Esophagus squamous epithelium (tissue), 4 donors: ENCODE measurements at regions not wholly inside any gene's neighbourhood (a gene's known extent, or its start where the extent isn't known, plus 50 kb on each side); places are given as distances from the start of the nearest gene placed in this dataset.

Source experiments
- POLR2A ChIP-seq, 4 donors: fragments of 450-650 bp; IDR thresholded peaks; one replicate each; pipeline ENCODE4 v1.6.1; 2017; ENCODE audit warnings: antibody characterized with exemption in 4 of 4, mild to moderate bottlenecking in 4 of 4, moderate library complexity in 3 of 4
- TF ChIP-seq, protein P1 (sequence below), 6 experiments: fragments of 450-650 bp in 4 of 6; fragments of 200-600 bp in 2 of 6; sonication (generic) in 2 of 6; IDR thresholded peaks; one replicate each; pipeline ENCODE4 v1.5.1; 2016 to 2019; ENCODE audit warnings: antibody characterized with exemption in 6 of 6, mild to moderate bottlenecking in 4 of 6, moderate library complexity in 4 of 6

DNA sequence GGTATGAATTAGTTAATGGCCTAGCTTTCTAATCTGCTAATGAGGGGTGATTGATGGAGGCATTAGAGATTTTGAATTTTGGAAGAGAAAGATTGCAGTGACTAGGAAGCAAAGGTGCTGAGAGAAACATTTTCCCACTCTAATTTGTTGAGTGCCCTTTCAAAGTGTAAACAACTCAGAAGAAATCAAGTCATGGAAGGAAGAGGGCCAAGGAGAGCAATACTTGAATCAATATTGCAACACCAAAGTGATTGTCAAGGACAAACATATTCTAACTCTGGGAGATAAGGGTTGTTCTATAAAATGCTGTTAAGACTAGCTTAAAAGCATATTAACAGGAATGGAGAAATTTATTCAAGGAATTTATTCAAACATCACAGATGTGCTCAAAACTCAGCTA, 182.7 kb upstream of the FERMT1 start:
- TF ChIP-seq, protein P1, sequence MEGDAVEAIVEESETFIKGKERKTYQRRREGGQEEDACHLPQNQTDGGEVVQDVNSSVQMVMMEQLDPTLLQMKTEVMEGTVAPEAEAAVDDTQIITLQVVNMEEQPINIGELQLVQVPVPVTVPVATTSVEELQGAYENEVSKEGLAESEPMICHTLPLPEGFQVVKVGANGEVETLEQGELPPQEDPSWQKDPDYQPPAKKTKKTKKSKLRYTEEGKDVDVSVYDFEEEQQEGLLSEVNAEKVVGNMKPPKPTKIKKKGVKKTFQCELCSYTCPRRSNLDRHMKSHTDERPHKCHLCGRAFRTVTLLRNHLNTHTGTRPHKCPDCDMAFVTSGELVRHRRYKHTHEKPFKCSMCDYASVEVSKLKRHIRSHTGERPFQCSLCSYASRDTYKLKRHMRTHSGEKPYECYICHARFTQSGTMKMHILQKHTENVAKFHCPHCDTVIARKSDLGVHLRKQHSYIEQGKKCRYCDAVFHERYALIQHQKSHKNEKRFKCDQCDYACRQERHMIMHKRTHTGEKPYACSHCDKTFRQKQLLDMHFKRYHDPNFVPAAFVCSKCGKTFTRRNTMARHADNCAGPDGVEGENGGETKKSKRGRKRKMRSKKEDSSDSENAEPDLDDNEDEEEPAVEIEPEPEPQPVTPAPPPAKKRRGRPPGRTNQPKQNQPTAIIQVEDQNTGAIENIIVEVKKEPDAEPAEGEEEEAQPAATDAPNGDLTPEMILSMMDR (IDR thresholded peaks at IDR 0.05) = no peak
- no peak for TF ChIP-seq POLR2A (IDR thresholded peaks at IDR 0.05)
